Stomach (tissue), 8 donors: ENCODE measurements at regions not wholly inside any gene's neighbourhood (a gene's known extent, or its start where the extent isn't known, plus 50 kb on each side); places are given as distances from the start of the nearest gene placed in this dataset.

ENCODE experiments used
- DNase-seq, 2 donors: peaks; one replicate each; pipeline versions ENCODE4 v3.0.0 to v3.0.0-alpha.2; 2013 to 2019
- H3K27ac ChIP-seq, 5 donors: fragments of 200-600 bp in 4 of 5; sonication (generic) in 4 of 5; one replicate each; pipeline ENCODE4 v1.5.1; 2013 to 2019; ENCODE audit warnings: mild to moderate bottlenecking in 1 of 5, moderate library complexity in 1 of 5
- H3K27me3 ChIP-seq, 3 donors: fragments of 200-600 bp; sonication (generic); one replicate each; pipeline ENCODE4 v1.5.1; 2017 to 2019; ENCODE audit warnings: mixed run types in 1 of 3
- H3K36me3 ChIP-seq, 4 donors: fragments of 200-600 bp; sonication (generic); 1 replicate in 3 of 4; 2 replicates in 1 of 4; pipeline ENCODE4 v1.5.1; 2016 to 2019
- H3K4me1 ChIP-seq, 4 donors: fragments of 200-600 bp; sonication (generic); one replicate each; pipeline ENCODE4 v1.5.1; 2016 to 2019
- H3K4me3 ChIP-seq, 4 donors: fragments of 200-600 bp; sonication (generic) in 3 of 4; one replicate each; pipeline ENCODE4 v1.5.1; 2016 to 2019; ENCODE audit warnings: mild to moderate bottlenecking in 1 of 4
- H3K9me3 ChIP-seq, 4 donors: fragments of 200-600 bp; sonication (generic); one replicate each; pipeline ENCODE4 v1.5.1; 2016 to 2019
- CTCF ChIP-seq, 7 experiments: fragments of 450-650 bp in 4 of 7; fragments of 200-600 bp in 3 of 7; sonication (generic) in 3 of 7; IDR thresholded peaks; one replicate each; pipeline ENCODE4 v1.5.1; 2016 to 2019; ENCODE audit warnings: antibody characterized with exemption in 7 of 7, control low read depth in 2 of 7, mild to moderate bottlenecking in 1 of 7
- EP300 ChIP-seq: sonication (generic); formaldehyde crosslinking; IDR thresholded peaks from one replicate; pipeline ENCODE4 v1.6.1; 2017; ENCODE audit warnings: antibody characterized with exemption
- POLR2A ChIP-seq, 4 donors: fragments of 450-650 bp; IDR thresholded peaks; one replicate each; pipeline ENCODE4 v1.6.1; 2016; ENCODE audit warnings: antibody characterized with exemption in 4 of 4, control low read depth in 2 of 4, mild to moderate bottlenecking in 1 of 4, moderate library complexity in 1 of 4
- POLR2AphosphoS5 ChIP-seq, 3 donors: sonication (generic); formaldehyde crosslinking; IDR thresholded peaks; one replicate each; pipeline ENCODE4 v1.6.1; 2016; ENCODE audit warnings: antibody characterized with exemption in 3 of 3
- WGBS, 5 donors: extraction: QIAGEN DNeasy Blood & Tissue Kit in 3 of 5; methylation state at CpG; one replicate each; pipeline versions ENCODE4 v1.1.5 to v1.1.7; 2013 to 2018; 5-methylcytosine and 5-hydroxymethylcytosine counted together
- intact Hi-C: fragments of 100-400 bp; cut with DNase I; formaldehyde crosslinking; loops from one replicate; pipeline ENCODE4 v1.15.1; 2023; ENCODE audit warnings: low total_unique reads
- donor health status: healthy with polysubstance abuse.
- donor health status: Bipolar disorder and iron deficiency.
- donor health status: healthy.

GRCh38 chr4:111234939-111235338 lies 612.1 kb upstream of the PITX2 start:
- TF ChIP-seq EP300, result no peak
- TF ChIP-seq POLR2A (IDR thresholded peaks at IDR 0.05), result no peak
- no peak for TF ChIP-seq CTCF (IDR thresholded peaks at IDR 0.05)
- no peak for TF ChIP-seq POLR2AphosphoS5 (IDR thresholded peaks at IDR 0.05)
- Histone ChIP-seq H3K9me3 (no peaks in the 10 kb centered on the region), H3K36me3 (no peaks in the 10 kb centered on the region), H3K4me1 (no peaks in the 10 kb centered on the region), H3K27me3 (no peaks in the 10 kb centered on the region), H3K27ac (no peak overlapping the region), H3K4me3 (no peak overlapping the region)
- DNase-seq, result no peak
- intact Hi-C loops, result no loop called here
- 40 to 55% (median 49%) methylated on average over 8 of the region's 8 CpGs for WGBS, 5 donors

- Histone ChIP-seq H3K27ac (no peak overlapping the region), H3K27me3 (no peaks in the 10 kb centered on the region), H3K4me1 (no peaks in the 10 kb centered on the region), H3K36me3 (no peaks in the 10 kb centered on the region), H3K9me3 (no peaks in the 10 kb centered on the region), H3K4me3 (no peak overlapping the region)
- TF ChIP-seq POLR2AphosphoS5 (IDR thresholded peaks at IDR 0.05), result no peak
- no peak for TF ChIP-seq CTCF (IDR thresholded peaks at IDR 0.05)
- intact Hi-C loops, result no loop called here
- no peak for DNase-seq
- 58 to 73% (median 66%) methylated on average over 5 of the region's 5 CpGs for WGBS, 5 donors
Measured at GRCh38 chr4:111263836-111264235, 641.0 kb upstream of the PITX2 start.

GRCh38 chr4:111266937-111267336 lies 644.1 kb upstream of the PITX2 start:
- H3K4me3 ChIP-seq, result no peak overlapping the region
- WGBS, 5 donors, result 58 to 68% (median 62%) methylated on average over 5 of the region's 5 CpGs
- intact Hi-C loops, result no loop called here
- no peak for DNase-seq
- no peaks in the 10 kb centered on the region for H3K9me3 ChIP-seq
- TF ChIP-seq POLR2AphosphoS5 (IDR thresholded peaks at IDR 0.05), result no peak
- TF ChIP-seq EP300, result no peak
- no peak for TF ChIP-seq POLR2A (IDR thresholded peaks at IDR 0.05)
- H3K36me3 ChIP-seq, result no peaks in the 10 kb centered on the region
- no peaks in the 10 kb centered on the region for H3K27me3 ChIP-seq
- H3K4me1 ChIP-seq, result no peaks in the 10 kb centered on the region
- no peak overlapping the region for H3K27ac ChIP-seq

GRCh38 chr4:111267786-111268185 lies 644.9 kb upstream of the PITX2 start:
- Histone ChIP-seq H3K27me3 (no peaks in the 10 kb centered on the region), H3K4me3 (no peak overlapping the region), H3K9me3 (no peaks in the 10 kb centered on the region), H3K4me1 (no peaks in the 10 kb centered on the region), H3K27ac (no peak overlapping the region), H3K36me3 (no peaks in the 10 kb centered on the region)
- TF ChIP-seq POLR2AphosphoS5 (IDR thresholded peaks at IDR 0.05) (no peak), POLR2A (IDR thresholded peaks at IDR 0.05) (no peak), CTCF (IDR thresholded peaks at IDR 0.05) (no peak), EP300 (no peak)
- intact Hi-C loops, result no loop called here
- WGBS, 5 donors, result 30 to 55% (median 52%) methylated on average over 2 of the region's 2 CpGs
- no peak for DNase-seq

- TF ChIP-seq POLR2AphosphoS5 (IDR thresholded peaks at IDR 0.05) (no peak), EP300 (no peak), CTCF (IDR thresholded peaks at IDR 0.05) (no peak)
- 51 to 79% (median 72%) methylated on average over 2 of the region's 2 CpGs for WGBS, 5 donors
- H3K27ac ChIP-seq, result no peak overlapping the region
- DNase-seq, result no peak
- no peaks in the 10 kb centered on the region for H3K4me1 ChIP-seq
- H3K27me3 ChIP-seq, result no peaks in the 10 kb centered on the region
- H3K36me3 ChIP-seq, result no peaks in the 10 kb centered on the region
- no peak overlapping the region for H3K4me3 ChIP-seq
- intact Hi-C loops, result no loop called here
- H3K9me3 ChIP-seq, result no peaks in the 10 kb centered on the region
Measured at GRCh38 chr4:111268769-111269414, 646.0 kb upstream of the PITX2 start.
